Esophagus (tissue), 2 donors: ENCODE measurements at regions not wholly inside any gene's neighbourhood (a gene's known extent, or its start where the extent isn't known, plus 50 kb on each side); places are given as distances from the start of the nearest gene placed in this dataset.

Experiments used
- H3K27ac ChIP-seq, 2 donors: one replicate each; pipeline ENCODE4 v1.5.1; 2013; ENCODE audit warnings: low read depth in 2 of 2, mild to moderate bottlenecking in 2 of 2, inconsistent platforms in 1 of 2, low read length in 1 of 2, moderate library complexity in 1 of 2
- H3K27me3 ChIP-seq, 2 donors: one replicate each; pipeline ENCODE4 v1.6.1; 2013; ENCODE audit warnings: low read length in 2 of 2, control low read depth in 1 of 2, mild to moderate bottlenecking in 1 of 2; ENCODE audit not compliant: insufficient read depth in 2 of 2, control insufficient read depth in 1 of 2
- H3K36me3 ChIP-seq, 2 donors: one replicate each; pipeline ENCODE4 v1.6.1; 2013; ENCODE audit warnings: low read length in 1 of 2; ENCODE audit not compliant: control insufficient read depth in 2 of 2, insufficient read depth in 2 of 2
- H3K4me1 ChIP-seq, 2 donors: one replicate each; pipeline ENCODE4 v1.6.1; 2013; ENCODE audit warnings: low read length in 1 of 2; ENCODE audit not compliant: control insufficient read depth in 2 of 2, insufficient read depth in 2 of 2
- H3K4me3 ChIP-seq, 2 donors: one replicate each; pipeline ENCODE4 v1.5.1; 2013; ENCODE audit warnings: low read length in 2 of 2, mild to moderate bottlenecking in 2 of 2, low read depth in 1 of 2, moderate library complexity in 1 of 2
- H3K9me3 ChIP-seq, 2 donors: one replicate each; pipeline ENCODE4 v1.6.1; 2013; ENCODE audit warnings: mild to moderate bottlenecking in 2 of 2, low read depth in 1 of 2, low read length in 1 of 2, moderate library complexity in 1 of 2; ENCODE audit not compliant: control insufficient read depth in 2 of 2, insufficient read depth in 1 of 2
- WGBS, 2 donors: extraction: QIAGEN DNeasy Blood & Tissue Kit; methylation state at CpG; one replicate each; pipeline ENCODE4 v1.1.7; 2013; 5-methylcytosine and 5-hydroxymethylcytosine counted together
- donor health status: healthy with polysubstance abuse.
- donor health status: Bipolar disorder and iron deficiency.

DNA sequence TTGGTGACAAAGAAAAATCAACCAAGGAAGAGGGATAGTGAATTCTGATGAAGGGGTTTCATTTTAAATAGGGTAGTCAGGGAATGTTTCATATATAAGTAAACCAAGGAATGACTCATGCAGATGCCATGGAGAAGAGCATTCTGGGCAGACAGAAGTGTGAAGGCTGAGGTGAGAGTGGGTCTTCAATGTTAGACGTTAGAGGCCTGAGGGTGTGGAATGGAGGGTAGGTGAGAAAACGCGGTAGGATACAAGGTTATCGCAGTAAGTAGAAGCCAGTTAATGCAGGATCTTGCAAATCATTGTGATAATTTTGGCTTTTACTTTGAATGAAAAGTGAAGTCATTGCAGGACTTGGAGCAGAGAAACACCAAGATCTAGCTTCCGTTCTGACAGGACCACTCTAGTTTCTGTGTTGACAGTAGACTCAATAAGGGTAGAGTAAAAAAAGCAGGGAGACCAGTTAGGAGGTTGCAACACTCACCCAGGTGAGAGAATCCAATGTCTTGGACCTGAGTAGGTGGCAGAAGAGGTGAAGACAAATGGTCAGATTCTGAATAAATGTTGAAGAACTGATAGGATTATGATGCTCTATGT is 225.2 kb upstream of the TMTC4 start:
- Histone ChIP-seq H3K36me3 (no peaks in the 10 kb centered on the region), H3K27me3 (no peaks in the 10 kb centered on the region), H3K4me1 (no peaks in the 10 kb centered on the region), H3K4me3 (no peak overlapping the region), H3K9me3 (no peaks in the 10 kb centered on the region), H3K27ac (no peak overlapping the region)
- 60 to 61% methylated on average over 5 of the region's 5 CpGs for WGBS, 2 donors

DNA sequence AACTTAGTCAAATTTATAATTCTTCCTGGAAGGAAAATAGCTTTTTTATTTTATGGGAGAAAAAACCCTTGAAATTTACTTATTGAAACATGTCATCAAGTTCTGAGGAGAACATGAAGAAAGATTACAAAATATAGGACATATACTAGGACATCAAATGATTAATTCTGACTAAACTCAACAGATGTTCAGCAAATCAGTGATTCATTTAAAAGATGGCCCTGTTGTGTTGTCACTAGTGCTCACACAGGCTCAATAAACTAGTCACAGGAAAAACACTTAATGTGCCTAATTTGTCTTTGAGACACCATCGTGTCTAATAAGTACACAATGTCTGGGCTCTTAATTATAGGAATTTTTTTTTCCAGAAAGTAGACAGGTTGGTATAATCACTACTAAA is 223.8 kb upstream of the TMTC4 start:
- H3K27me3 ChIP-seq = no peaks in the 10 kb centered on the region
- no peak overlapping the region for H3K27ac ChIP-seq
- no peaks in the 10 kb centered on the region for H3K36me3 ChIP-seq
- no peak overlapping the region for H3K4me3 ChIP-seq
- 54 to 56% methylated on average over 1 of the region's 1 CpG for WGBS, 2 donors
- peaks cover 0 to 3% of the 10 kb centered on the region in 2 donors for H3K9me3 ChIP-seq
- H3K4me1 ChIP-seq = no peaks in the 10 kb centered on the region

DNA sequence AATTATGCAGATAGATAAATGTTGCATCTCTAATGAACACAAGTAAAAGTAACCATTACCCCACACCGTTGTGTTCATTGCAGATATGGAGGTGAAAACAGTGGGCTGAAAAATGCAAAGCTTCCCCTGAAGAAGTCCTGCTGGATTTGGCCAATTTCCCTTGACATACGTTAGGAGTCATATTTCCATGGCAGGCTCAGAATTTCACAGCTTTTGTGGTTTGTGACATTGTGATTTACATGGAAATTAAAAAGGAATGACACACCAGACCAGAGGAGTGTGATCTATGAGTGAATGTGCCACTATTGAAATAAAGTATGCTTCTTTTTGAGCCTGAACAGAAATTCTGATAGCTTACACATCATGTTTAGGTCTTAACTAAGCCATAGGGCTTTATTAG is 221.1 kb upstream of the TMTC4 start:
- no peaks in the 10 kb centered on the region for H3K4me1 ChIP-seq
- no peak overlapping the region for H3K27ac ChIP-seq
- no peaks in the 10 kb centered on the region for H3K36me3 ChIP-seq
- H3K4me3 ChIP-seq = no peak overlapping the region
- WGBS, 2 donors = 34 to 41% methylated on average over 2 of the region's 2 CpGs
- peaks cover 0 to 3% of the 10 kb centered on the region in 2 donors for H3K9me3 ChIP-seq
- no peaks in the 10 kb centered on the region for H3K27me3 ChIP-seq

DNA sequence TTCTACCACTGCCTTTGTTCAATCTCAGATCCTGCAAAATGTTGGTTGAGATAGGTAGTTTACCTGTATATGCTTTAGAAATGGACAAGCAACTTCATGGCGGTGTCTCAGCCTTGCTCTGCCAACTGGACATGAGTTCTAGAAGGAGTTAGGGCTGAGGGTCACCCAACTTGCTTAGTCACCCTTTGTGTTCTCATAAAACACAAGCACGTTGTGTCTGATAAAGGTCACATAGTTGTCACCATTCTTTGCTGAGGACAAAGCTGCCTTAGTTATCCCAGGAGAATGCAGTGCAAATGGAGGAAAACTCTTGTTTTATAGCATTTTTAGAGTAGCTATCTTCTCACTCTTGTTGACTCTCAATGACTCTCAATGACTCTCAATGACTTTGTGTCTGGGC is 218.4 kb upstream of the TMTC4 start:
- 35 to 41% methylated on average over 2 of the region's 2 CpGs for WGBS, 2 donors
- no peaks in the 10 kb centered on the region for H3K27me3 ChIP-seq

DNA sequence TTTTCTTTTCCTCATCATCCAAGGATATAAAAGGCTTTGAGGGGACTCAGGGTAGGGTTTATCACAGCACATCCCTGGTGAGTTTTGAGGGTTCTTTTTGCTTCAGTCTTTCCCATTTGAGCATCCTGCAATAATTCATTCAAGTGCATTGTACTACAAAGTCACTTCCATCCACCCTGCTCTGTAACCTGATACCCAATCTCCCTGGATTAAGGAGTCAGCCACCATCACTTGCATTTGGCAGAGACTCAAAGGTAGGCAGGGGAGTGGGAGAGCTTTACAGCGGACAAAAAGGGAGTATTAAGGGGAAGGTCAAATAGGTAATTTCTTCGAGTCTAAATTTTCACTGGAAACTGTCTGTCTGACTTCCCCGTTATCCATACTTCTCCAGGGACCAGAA is 216.1 kb upstream of the TMTC4 start:
- H3K27me3 ChIP-seq = no peaks in the 10 kb centered on the region
- no peak overlapping the region for H3K4me3 ChIP-seq
- H3K4me1 ChIP-seq = peaks cover 0 to 2% of the 10 kb centered on the region in 2 donors
- no peak overlapping the region for H3K27ac ChIP-seq
- H3K9me3 ChIP-seq = peaks cover 0 to 3% of the 10 kb centered on the region in 2 donors
- 75 to 76% methylated on average over 3 of the region's 3 CpGs for WGBS, 2 donors
- H3K36me3 ChIP-seq = no peaks in the 10 kb centered on the region

More for the DNA sequence above, 218.4 kb upstream of the TMTC4 start:
- H3K27ac ChIP-seq = no peak overlapping the region
- no peak overlapping the region for H3K4me3 ChIP-seq
- no peaks in the 10 kb centered on the region for H3K36me3 ChIP-seq
- H3K9me3 ChIP-seq = peaks cover 0 to 3% of the 10 kb centered on the region in 2 donors
- H3K4me1 ChIP-seq = no peaks in the 10 kb centered on the region

DNA sequence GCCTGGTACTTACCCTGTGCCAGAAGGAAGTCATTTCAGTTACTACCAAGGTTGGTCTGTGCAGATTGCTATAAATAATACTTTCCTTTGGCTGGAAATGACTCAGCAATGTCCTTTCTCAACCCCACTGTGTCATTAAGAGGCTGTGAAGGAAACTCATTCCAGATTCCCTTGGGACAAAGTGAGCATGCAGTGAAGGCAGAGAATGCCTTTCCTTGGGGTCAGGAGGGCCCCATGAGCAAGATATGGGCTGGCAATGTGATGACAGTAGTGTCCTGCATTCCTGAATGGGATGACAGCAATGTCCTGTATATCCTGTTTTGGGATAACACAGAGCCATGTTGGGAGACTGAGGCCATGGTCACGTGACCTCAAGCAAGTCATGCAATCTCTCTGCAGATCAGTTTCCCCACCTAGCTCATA is 213.1 kb upstream of the TMTC4 start:
- Histone ChIP-seq H3K9me3 (no peaks in the 10 kb centered on the region), H3K27ac (no peak overlapping the region), H3K27me3 (no peaks in the 10 kb centered on the region), H3K4me1 (peaks cover 0 to 2% of the 10 kb centered on the region in 2 donors), H3K4me3 (no peak overlapping the region), H3K36me3 (no peaks in the 10 kb centered on the region)
- WGBS, 2 donors = 72 to 75% methylated on average over 1 of the region's 1 CpG

DNA sequence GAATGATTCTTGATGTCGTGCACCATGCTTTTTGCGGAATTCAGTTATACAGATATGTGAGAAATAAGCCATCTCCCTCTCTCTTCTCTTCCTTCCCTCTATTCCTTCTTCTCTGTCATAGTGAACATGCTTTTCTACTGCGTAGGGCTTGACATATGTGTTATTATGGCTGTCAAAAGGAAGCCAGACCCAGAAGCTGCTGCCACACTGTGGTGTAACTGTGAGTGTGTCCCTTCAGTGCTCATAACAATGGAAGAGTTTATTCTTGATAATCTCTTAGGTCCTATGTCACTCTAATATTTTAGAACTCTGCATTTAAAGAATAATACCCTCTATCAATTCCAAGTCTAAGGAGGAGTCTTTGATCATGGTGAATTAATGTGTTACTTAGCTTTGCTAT is 208.9 kb upstream of the TMTC4 start:
- 72 to 82% methylated on average over 3 of the region's 3 CpGs for WGBS, 2 donors
- no peak overlapping the region for H3K27ac ChIP-seq
- no peaks in the 10 kb centered on the region for H3K9me3 ChIP-seq
- H3K36me3 ChIP-seq = no peaks in the 10 kb centered on the region
- peaks cover 0 to 2% of the 10 kb centered on the region in 2 donors for H3K4me1 ChIP-seq
- no peak overlapping the region for H3K4me3 ChIP-seq
- no peaks in the 10 kb centered on the region for H3K27me3 ChIP-seq

DNA sequence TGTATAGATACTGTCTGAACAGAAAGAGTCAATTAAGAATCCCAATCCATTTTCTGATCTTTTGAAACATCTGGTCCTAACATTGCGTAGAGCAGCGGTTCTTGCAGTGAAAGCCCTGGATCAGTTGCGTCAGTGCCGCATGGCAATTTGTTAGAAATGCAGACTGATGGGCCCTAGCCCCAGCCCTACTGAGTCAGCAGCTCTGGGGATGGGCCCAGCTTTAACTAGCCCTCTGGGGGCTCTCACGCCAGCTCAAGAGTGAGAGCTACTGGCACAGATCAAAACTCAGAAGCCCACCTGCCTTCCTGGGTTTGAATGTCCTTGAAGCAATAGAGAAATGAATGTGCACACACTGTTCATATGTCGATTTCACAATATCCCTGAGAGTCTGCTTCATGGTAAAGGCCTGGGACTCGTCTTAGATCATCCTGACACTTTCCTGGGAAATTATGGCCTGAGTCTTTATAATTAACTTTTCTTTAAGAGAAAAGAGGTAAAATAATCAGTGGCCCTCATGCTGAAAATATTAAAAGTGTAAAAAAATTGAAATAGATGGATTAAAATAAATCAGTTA is 206.8 kb upstream of the TMTC4 start:
- H3K27ac ChIP-seq = no peak overlapping the region
- H3K9me3 ChIP-seq = no peaks in the 10 kb centered on the region
- no peak overlapping the region for H3K4me3 ChIP-seq
- H3K36me3 ChIP-seq = no peaks in the 10 kb centered on the region
- no peaks in the 10 kb centered on the region for H3K4me1 ChIP-seq
- 86 to 88% methylated on average over 7 of the region's 7 CpGs for WGBS, 2 donors
- no peaks in the 10 kb centered on the region for H3K27me3 ChIP-seq

DNA sequence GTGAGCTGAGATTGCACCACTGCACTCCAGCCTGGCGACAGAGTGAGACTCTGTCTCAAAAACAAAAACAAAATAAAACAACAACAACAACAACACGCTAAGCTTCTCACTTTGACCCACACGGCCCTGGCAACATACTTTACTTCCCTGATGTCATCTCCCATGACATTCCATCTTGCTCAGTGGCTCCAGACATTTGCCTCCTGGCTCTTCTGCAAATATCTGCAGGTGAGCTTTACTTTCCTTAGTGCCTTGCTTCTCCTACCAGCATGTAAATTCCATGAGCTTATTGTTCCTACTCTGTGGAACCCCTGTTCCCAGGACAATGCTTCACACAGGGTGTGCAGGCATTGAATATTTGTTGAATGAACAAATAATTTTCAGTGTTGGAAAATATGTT is 205.6 kb upstream of the TMTC4 start:
- 66 to 75% methylated on average over 3 of the region's 3 CpGs for WGBS, 2 donors

DNA sequence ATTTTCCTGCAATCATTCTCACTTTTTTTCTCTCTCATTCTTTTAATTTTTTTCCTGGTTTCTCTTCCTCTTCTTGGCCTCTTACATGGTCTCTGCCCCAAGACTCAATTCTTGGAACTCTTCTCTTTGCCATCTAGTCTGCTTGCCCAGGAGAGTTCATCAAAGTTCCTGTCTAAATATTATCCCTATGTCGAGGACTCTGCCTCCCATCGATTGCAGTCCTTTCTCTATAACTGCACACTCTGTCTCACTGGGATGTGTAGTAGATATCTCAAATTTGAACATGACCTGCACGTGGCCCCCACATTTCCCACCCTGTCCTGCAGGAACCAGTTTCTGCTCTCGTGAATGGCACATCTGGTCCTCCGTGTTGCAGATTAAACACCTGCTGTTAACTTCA is 204.7 kb upstream of the TMTC4 start:
- no peaks in the 10 kb centered on the region for H3K4me1 ChIP-seq

More for the DNA sequence above, 205.6 kb upstream of the TMTC4 start:
- no peak overlapping the region for H3K27ac ChIP-seq
- no peak overlapping the region for H3K4me3 ChIP-seq
- no peaks in the 10 kb centered on the region for H3K27me3 ChIP-seq
- no peaks in the 10 kb centered on the region for H3K4me1 ChIP-seq
- H3K9me3 ChIP-seq = no peaks in the 10 kb centered on the region
- no peaks in the 10 kb centered on the region for H3K36me3 ChIP-seq

More for the DNA sequence above, 204.7 kb upstream of the TMTC4 start:
- no peaks in the 10 kb centered on the region for H3K27me3 ChIP-seq
- H3K36me3 ChIP-seq = no peaks in the 10 kb centered on the region
- no peak overlapping the region for H3K4me3 ChIP-seq
- H3K27ac ChIP-seq = no peak overlapping the region
- no peaks in the 10 kb centered on the region for H3K9me3 ChIP-seq
- WGBS, 2 donors = 83 to 84% methylated on average over 5 of the region's 5 CpGs
